ENCODE measurements at regions not wholly inside any gene's neighbourhood (a gene's known extent, or its start where the extent isn't known, plus 50 kb on each side); places are given as distances from the start of the nearest gene placed in this dataset.

DNA sequence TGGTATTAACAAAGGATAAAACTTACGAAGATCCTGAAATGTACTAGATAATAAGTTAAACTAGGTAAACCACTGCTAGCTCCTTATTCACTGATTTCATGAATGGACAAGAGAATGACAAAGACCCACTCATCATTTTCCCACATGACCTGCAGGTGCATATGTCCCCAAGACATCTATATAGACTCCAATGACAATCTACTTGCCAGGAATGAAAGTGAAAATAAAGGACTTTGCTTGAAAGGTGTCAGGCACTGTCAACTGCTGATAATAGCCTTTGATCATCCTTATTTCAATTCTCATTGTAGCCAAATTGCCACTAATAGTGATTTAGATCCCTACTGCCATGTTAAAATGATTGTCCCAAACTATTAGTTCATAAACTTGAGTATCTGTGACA lies 321.8 kb downstream of the HACE1 start:
- DNase-seq (ENCODE audit: low read depth, low spot score) (no peak), FAIRE-seq (no peak)
- Histone ChIP-seq H3K27ac (ENCODE audit: insufficient read depth, low read depth, low read length) (no peak overlapping the region), H3K4me2 (ENCODE audit: insufficient read depth, low read length) (no peak overlapping the region), H3K27me3 (ENCODE audit: control insufficient read depth in 2 of 2, insufficient read depth in 2 of 2, low read length in 2 of 2) (no peaks in the 10 kb centered on the region), H3K9me3 (replicated peaks; ENCODE audit: control insufficient read depth, insufficient read depth, low read length) (no peaks in the 10 kb centered on the region), H3K4me1 (ENCODE audit: control insufficient read depth, extremely low read depth, insufficient read depth, low read length) (no peaks in the 10 kb centered on the region), H3K4me3 (replicated peaks in 1 of 3; ENCODE audit: insufficient read depth in 1 of 3, low read depth in 1 of 3, low read length in 3 of 3) (no peak overlapping the region), H3K36me3 (ENCODE audit: control insufficient read depth in 2 of 2, extremely low read depth in 1 of 2, insufficient read depth in 2 of 2, low read length in 2 of 2) (no peaks in the 10 kb centered on the region), H3K9me1 (replicated peaks; ENCODE audit: control insufficient read depth, extremely low read depth, insufficient read depth, low read length) (no peaks in the 10 kb centered on the region), H3K9ac (replicated peaks; ENCODE audit: extremely low read depth, insufficient read depth, low read length) (no peak overlapping the region), H3K79me2 (ENCODE audit: control insufficient read depth, insufficient read depth, low read length) (no peaks in the 10 kb centered on the region), H2AFZ (ENCODE audit: low read depth, low read length) (no peak overlapping the region), H4K20me1 (replicated peaks; ENCODE audit: control insufficient read depth, extremely low read depth, insufficient read depth, low read length) (no peaks in the 10 kb centered on the region)
- BruUV-seq (replicated peaks) = no TSS peak
- TF ChIP-seq POLR2A (IDR thresholded peaks at IDR 0.05; ENCODE audit: low read depth, low read length) = no peak
- TF ChIP-seq, protein P1, sequence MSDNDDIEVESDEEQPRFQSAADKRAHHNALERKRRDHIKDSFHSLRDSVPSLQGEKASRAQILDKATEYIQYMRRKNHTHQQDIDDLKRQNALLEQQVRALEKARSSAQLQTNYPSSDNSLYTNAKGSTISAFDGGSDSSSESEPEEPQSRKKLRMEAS (IDR thresholded peaks at IDR 0.05; ENCODE audit: insufficient read depth, insufficient read length) = no peak
- TF ChIP-seq GATA2 (IDR thresholded peaks at IDR 0.05; ENCODE audit: insufficient read depth, insufficient read length, low read depth, low read length) = no peak
- TF ChIP-seq EZH2 (IDR thresholded peaks at IDR 0.05; ENCODE audit: borderline replicate concordance, low read depth, low read length, severe bottlenecking) = no peak
- TF ChIP-seq JUN (IDR thresholded peaks at IDR 0.05; ENCODE audit: borderline replicate concordance, insufficient read depth, insufficient read length, low read depth) = no peak
- TF ChIP-seq FOS (IDR thresholded peaks at IDR 0.05; ENCODE audit: borderline replicate concordance, insufficient read depth, low read length) = no peak
- no peak for TF ChIP-seq POLR2AphosphoS5 (IDR thresholded peaks at IDR 0.05; ENCODE audit: insufficient read depth, low read depth, low read length)
- TF ChIP-seq MYC (IDR thresholded peaks at IDR 0.05; ENCODE audit: low read depth, low read length) = no peak
- TF ChIP-seq, protein P2, sequence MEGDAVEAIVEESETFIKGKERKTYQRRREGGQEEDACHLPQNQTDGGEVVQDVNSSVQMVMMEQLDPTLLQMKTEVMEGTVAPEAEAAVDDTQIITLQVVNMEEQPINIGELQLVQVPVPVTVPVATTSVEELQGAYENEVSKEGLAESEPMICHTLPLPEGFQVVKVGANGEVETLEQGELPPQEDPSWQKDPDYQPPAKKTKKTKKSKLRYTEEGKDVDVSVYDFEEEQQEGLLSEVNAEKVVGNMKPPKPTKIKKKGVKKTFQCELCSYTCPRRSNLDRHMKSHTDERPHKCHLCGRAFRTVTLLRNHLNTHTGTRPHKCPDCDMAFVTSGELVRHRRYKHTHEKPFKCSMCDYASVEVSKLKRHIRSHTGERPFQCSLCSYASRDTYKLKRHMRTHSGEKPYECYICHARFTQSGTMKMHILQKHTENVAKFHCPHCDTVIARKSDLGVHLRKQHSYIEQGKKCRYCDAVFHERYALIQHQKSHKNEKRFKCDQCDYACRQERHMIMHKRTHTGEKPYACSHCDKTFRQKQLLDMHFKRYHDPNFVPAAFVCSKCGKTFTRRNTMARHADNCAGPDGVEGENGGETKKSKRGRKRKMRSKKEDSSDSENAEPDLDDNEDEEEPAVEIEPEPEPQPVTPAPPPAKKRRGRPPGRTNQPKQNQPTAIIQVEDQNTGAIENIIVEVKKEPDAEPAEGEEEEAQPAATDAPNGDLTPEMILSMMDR (IDR thresholded peaks at IDR 0.05; ENCODE audit: extremely low read depth in 1 of 2, insufficient read depth in 1 of 2, low read depth in 1 of 2, low read length in 2 of 2) = no peak
- dilution Hi-C loops (cut with MboI; ENCODE audit: extremely low pct_ligation_motif_present, low sequenced_read_pairs) (no loop called here), intact Hi-C loops (cut with micrococcal nuclease) (no loop called here)
- ChIA-PET POLR2A (no interaction called here), CTCF (interaction anchor here (1.4 kb wide), 1 partner anchor 47 kb away, joined by 4 read pairs; no protein-coding TSS in a partner anchor)

Data from endothelial cell of umbilical vein (primary cell).